GM12892 (cell line): ENCODE measurements at regions not wholly inside any gene's neighbourhood (a gene's known extent, or its start where the extent isn't known, plus 50 kb on each side); places are given as distances from the start of the nearest gene placed in this dataset.

Source experiments
- POLR2A ChIP-seq: IDR thresholded peaks from 2 replicates; pipeline ENCODE4 v1.6.1; 2011; ENCODE audit warnings: low read depth, low read length, control low read depth
- TAF1 ChIP-seq: IDR thresholded peaks from 2 replicates; pipeline ENCODE4 v1.6.1; 2011; ENCODE audit warnings: low read depth, mild to moderate bottlenecking, control low read depth, low read length, borderline replicate concordance

DNA sequence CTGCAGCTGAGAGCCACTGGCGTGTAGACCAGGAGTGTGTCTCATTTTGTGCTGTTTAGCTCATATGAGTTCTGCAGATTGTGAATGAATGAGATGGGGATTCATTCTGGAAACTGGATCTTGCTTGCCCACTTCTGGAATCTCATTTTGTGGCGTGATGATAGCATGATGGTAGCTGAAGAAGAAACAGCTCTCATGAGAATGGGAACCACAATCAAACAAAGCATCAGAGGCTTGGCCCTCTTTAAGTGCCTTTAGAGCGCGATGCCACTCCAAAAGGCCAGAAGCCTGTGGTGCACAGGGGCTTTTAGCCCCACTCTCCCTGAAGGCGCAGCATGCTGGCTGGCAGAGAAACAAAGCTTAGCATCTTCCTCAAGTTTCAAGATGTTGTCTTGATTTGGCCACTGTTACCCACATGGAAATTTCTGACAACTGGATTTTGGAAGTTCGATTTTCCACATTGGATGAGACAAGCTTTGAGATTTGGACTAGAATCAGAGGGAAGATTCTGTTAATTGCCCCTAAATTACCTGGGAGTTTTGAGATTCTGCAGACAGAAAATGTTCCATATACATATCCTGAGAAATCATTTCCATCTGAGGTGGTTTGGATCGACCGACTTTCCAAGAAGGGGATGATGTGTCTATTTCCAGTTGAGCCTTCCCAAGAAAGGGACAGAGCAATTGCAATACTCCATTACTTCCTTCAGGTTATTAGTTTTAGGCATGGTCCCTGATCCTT, 234.5 kb downstream of the VAPA start:
- TF ChIP-seq POLR2A = no peak
- no peak for TF ChIP-seq TAF1
